ENCODE measurements at regions not wholly inside any gene's neighbourhood (a gene's known extent, or its start where the extent isn't known, plus 50 kb on each side); places are given as distances from the start of the nearest gene placed in this dataset.

- TF ChIP-seq, protein P1, sequence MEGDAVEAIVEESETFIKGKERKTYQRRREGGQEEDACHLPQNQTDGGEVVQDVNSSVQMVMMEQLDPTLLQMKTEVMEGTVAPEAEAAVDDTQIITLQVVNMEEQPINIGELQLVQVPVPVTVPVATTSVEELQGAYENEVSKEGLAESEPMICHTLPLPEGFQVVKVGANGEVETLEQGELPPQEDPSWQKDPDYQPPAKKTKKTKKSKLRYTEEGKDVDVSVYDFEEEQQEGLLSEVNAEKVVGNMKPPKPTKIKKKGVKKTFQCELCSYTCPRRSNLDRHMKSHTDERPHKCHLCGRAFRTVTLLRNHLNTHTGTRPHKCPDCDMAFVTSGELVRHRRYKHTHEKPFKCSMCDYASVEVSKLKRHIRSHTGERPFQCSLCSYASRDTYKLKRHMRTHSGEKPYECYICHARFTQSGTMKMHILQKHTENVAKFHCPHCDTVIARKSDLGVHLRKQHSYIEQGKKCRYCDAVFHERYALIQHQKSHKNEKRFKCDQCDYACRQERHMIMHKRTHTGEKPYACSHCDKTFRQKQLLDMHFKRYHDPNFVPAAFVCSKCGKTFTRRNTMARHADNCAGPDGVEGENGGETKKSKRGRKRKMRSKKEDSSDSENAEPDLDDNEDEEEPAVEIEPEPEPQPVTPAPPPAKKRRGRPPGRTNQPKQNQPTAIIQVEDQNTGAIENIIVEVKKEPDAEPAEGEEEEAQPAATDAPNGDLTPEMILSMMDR (IDR thresholded peaks at IDR 0.05), result no peak
- TF ChIP-seq POLR2A (IDR thresholded peaks at IDR 0.05), result no peak
These were observed 105.5 kb upstream of the BACH2 start for GRCh38 chr6:90401933-90402830.
